HepG2 (cell line): ENCODE measurements at regions not wholly inside any gene's neighbourhood (a gene's known extent, or its start where the extent isn't known, plus 50 kb on each side); places are given as distances from the start of the nearest gene placed in this dataset.

Experiments used
- ATAC-seq: fragments of 200-7000 bp; cut with Tn5 transposase; 3 replicates; pipeline ENCODE4 v1.9.1; 2020; ENCODE audit warnings: mild to moderate bottlenecking, moderate library complexity
- BruUV-seq: library from RNA; stranded (reverse); fragments of 400-500 nt; replicated peaks from 2 replicates; lab custom pipeline; 2021; lab: Mats Ljungman, UMichigan
- CTCF ChIA-PET: fragments of 300-600 bp; formaldehyde crosslinking; extraction: SDS; loops from one replicate; lab custom pipeline; 2021; ENCODE audit warnings: low total read pairs, inconsistent platforms, low intra/inter-chr PET ratio; lab: Yijun Ruan, JAX
- POLR2A ChIA-PET: fragments of 350-600 bp; sonication (Branson Sonifier 250); formaldehyde crosslinking; loops from one replicate; lab custom pipeline; 2020; ENCODE audit warnings: antibody characterized with exemption, inconsistent platforms; lab: Yijun Ruan, JAX
- DNase-seq: peaks from one replicate; pipeline ENCODE4 v3.0.0-alpha.2; 2015; ENCODE audit warnings: low spot score
- FAIRE-seq: peaks from 3 replicates; lab custom pipeline; 2011; peaks lifted over from hg19 to GRCh38; lab: Jason Lieb, UNC
- H2AFZ ChIP-seq: one replicate; pipeline ENCODE4 v1.6.1; 2011; ENCODE audit warnings: low read length, inconsistent platforms
- H3K27ac ChIP-seq: fragments of 300-600 bp; 3 replicates; pipeline ENCODE4 v1.8.0; 2011; ENCODE audit warnings: mixed run types, mild to moderate bottlenecking, mixed read lengths, low read length, inconsistent platforms; ENCODE audit not compliant: insufficient read depth; ENCODE audit errors: extremely low read length
- H3K27me3 ChIP-seq, 2 experiments: fragments of 200-600 bp in 1 of 2; 2 replicates in 1 of 2; 3 replicates in 1 of 2; pipeline versions ENCODE4 v1.6.0 to v1.8.0; 2011; ENCODE audit warnings: low read length in 2 of 2, mild to moderate bottlenecking in 2 of 2, moderate library complexity in 2 of 2, inconsistent platforms in 1 of 2; ENCODE audit not compliant: insufficient read depth in 2 of 2, control insufficient read depth in 1 of 2
- H3K36me3 ChIP-seq, 2 experiments: fragments of 200-600 bp in 1 of 2; replicated peaks in 1 of 2; 2 replicates in 1 of 2; 3 replicates in 1 of 2; pipeline versions ENCODE4 v1.5.1 to v1.8.0; 2011; ENCODE audit warnings: low read length in 2 of 2, inconsistent platforms in 1 of 2; ENCODE audit not compliant: insufficient read depth in 2 of 2, control insufficient read depth in 1 of 2
- H3K4me1 ChIP-seq: 2 replicates; pipeline ENCODE4 v1.5.1; 2012; ENCODE audit warnings: low read length, inconsistent platforms; ENCODE audit not compliant: insufficient read depth
- H3K4me2 ChIP-seq: 2 replicates; pipeline ENCODE4 v1.6.0; 2011; ENCODE audit warnings: low read depth, low read length, inconsistent platforms
- H3K4me3 ChIP-seq, 3 experiments: fragments of 200-600 bp in 1 of 3; sonication (generic), shearing (Covaris generic) in 1 of 3; replicated peaks in 1 of 3; 2 replicates each; pipeline ENCODE4 v1.5.1; 2011 to 2016; ENCODE audit warnings: low read length in 3 of 3, inconsistent platforms in 2 of 3, low read depth in 2 of 3, mild to moderate bottlenecking in 2 of 3, control low read depth in 1 of 3, mixed read lengths in 1 of 3; ENCODE audit not compliant: insufficient read depth in 1 of 3
- H3K79me2 ChIP-seq: one replicate; pipeline ENCODE4 v1.6.1; 2011; ENCODE audit warnings: low read length, inconsistent platforms; ENCODE audit not compliant: insufficient read depth
- H3K9ac ChIP-seq: 2 replicates; pipeline ENCODE4 v1.6.0; 2011; ENCODE audit warnings: mild to moderate bottlenecking, low read depth, low read length, inconsistent platforms; ENCODE audit not compliant: insufficient read depth
- H3K9me3 ChIP-seq: 2 replicates; pipeline ENCODE4 v1.5.1; 2012; ENCODE audit warnings: mild to moderate bottlenecking, low read length
- H4K20me1 ChIP-seq: 2 replicates; pipeline ENCODE4 v1.6.0; 2011; ENCODE audit warnings: inconsistent platforms, mild to moderate bottlenecking, low read length, moderate library complexity; ENCODE audit not compliant: insufficient read depth
- CBFB ChIP-seq: sonication (generic); formaldehyde crosslinking; IDR thresholded peaks from 2 replicates; pipeline ENCODE4 v1.4.0; 2020; ENCODE audit warnings: missing genetic modification reagents
- SMC3 ChIP-seq: IDR thresholded peaks from 2 replicates; pipeline ENCODE4 v1.6.1; 2011; ENCODE audit warnings: low read length, improper control_type of control experiment
- SOX13 ChIP-seq, 3 experiments: fragments of 450-650 bp in 1 of 3; sonication (generic) in 1 of 3; formaldehyde crosslinking in 1 of 3; IDR thresholded peaks in 2 of 3; conservative IDR thresholded peaks in 1 of 3; 2 replicates each; pipeline versions ENCODE4 v1.5.0 to v1.6.1; 2016 to 2020; ENCODE audit warnings: antibody characterized with exemption in 1 of 3, mild to moderate bottlenecking in 1 of 3, missing compliant biosample characterization in 1 of 3, missing genetic modification reagents in 1 of 3, moderate library complexity in 1 of 3
- STAG1 ChIP-seq: sonication (generic); formaldehyde crosslinking; IDR thresholded peaks from 2 replicates; pipeline ENCODE4 v1.4.0; 2020; ENCODE audit warnings: missing genetic modification reagents
- ZNF331 ChIP-seq: sonication (generic); formaldehyde crosslinking; IDR thresholded peaks from 2 replicates; pipeline ENCODE4 v1.4.0; 2020; ENCODE audit warnings: missing genetic modification reagents
- WGBS: methylation state at CpG from one replicate; pipeline ENCODE4 v1.1.6; 2017; ENCODE audit warnings: low lambda C conversion rate; 5-methylcytosine and 5-hydroxymethylcytosine counted together
- in situ Hi-C: cut with HindIII; loops from 2 replicates; pipeline ENCODE4 v1.10.0; 2017; ENCODE audit warnings: low pct_unique_long_range_greater_than_20kb; ENCODE audit not compliant: extremely low pct_ligation_motif_present
- intact Hi-C: fragments of 100-400 bp; cut with micrococcal nuclease; formaldehyde crosslinking; loops from one replicate; pipeline ENCODE4 v1.10.0; 2022; ENCODE audit not compliant: unreplicated experiment
- TF ChIP-seq, protein P1 (sequence below): sonication (generic); formaldehyde crosslinking; conservative IDR thresholded peaks from 2 replicates; pipeline ENCODE4 v1.4.0; 2020; ENCODE audit warnings: missing genetic modification reagents
- TF ChIP-seq, protein P2 (sequence below): sonication (generic); formaldehyde crosslinking; IDR thresholded peaks from 2 replicates; pipeline ENCODE4 v1.5.0; 2020; ENCODE audit warnings: mild to moderate bottlenecking, missing genetic modification reagents, moderate library complexity

DNA sequence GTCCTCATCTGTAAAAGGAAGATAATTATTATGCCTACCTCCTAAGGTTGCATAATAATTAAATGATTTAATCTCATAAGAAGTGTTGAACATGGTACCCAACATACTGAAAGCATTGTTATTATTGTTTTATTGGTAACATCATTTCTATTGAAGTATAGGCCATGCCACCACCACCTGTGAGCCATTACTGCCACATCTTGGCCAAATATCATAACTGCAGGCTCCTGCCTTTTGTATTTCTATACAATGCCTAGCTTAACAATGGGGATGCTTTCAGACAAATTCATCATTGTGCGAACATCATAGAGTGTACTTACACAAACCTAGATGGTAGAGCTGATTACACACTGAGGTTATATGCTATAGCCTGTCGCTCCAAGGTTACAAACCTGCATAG is 61.1 kb upstream of the NPSR1 start:
- Histone ChIP-seq H3K9me3 (no peaks in the 10 kb centered on the region), H2AFZ (no peak overlapping the region)
- TF ChIP-seq CBFB (CRISPR knock-in tag) = no peak
- TF ChIP-seq STAG1 (CRISPR knock-in tag) = peak; percentile 68
- TF ChIP-seq ZNF331 (CRISPR knock-in tag) = no peak
- peak; percentile 40 for TF ChIP-seq SMC3
- TF ChIP-seq, protein P1, sequence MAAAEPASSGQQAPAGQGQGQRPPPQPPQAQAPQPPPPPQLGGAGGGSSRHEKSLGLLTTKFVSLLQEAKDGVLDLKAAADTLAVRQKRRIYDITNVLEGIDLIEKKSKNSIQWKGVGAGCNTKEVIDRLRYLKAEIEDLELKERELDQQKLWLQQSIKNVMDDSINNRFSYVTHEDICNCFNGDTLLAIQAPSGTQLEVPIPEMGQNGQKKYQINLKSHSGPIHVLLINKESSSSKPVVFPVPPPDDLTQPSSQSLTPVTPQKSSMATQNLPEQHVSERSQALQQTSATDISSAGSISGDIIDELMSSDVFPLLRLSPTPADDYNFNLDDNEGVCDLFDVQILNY = no peak
- TF ChIP-seq SOX13 (IDR thresholded peaks at IDR 0.05) = no peak
- 0 out of 4 replicates have a peak, but pooled peaks of 1 of the 2 experiments have one; percentile 22 for TF ChIP-seq SOX13 (CRISPR knock-in tag; conservative IDR thresholded peaks at IDR 0.05 in 1 of 2, IDR thresholded peaks at IDR 0.05 in 1 of 2)
- TF ChIP-seq, protein P2, sequence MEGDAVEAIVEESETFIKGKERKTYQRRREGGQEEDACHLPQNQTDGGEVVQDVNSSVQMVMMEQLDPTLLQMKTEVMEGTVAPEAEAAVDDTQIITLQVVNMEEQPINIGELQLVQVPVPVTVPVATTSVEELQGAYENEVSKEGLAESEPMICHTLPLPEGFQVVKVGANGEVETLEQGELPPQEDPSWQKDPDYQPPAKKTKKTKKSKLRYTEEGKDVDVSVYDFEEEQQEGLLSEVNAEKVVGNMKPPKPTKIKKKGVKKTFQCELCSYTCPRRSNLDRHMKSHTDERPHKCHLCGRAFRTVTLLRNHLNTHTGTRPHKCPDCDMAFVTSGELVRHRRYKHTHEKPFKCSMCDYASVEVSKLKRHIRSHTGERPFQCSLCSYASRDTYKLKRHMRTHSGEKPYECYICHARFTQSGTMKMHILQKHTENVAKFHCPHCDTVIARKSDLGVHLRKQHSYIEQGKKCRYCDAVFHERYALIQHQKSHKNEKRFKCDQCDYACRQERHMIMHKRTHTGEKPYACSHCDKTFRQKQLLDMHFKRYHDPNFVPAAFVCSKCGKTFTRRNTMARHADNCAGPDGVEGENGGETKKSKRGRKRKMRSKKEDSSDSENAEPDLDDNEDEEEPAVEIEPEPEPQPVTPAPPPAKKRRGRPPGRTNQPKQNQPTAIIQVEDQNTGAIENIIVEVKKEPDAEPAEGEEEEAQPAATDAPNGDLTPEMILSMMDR (CRISPR knock-in tag) = peak; percentile 58
- TF ChIP-seq, all 625 proteins: peak for 4
- peaks cover 0 to 13% of the 10 kb centered on the region in 2 experiments; a peak in 1 of 5 replicates for H3K36me3 ChIP-seq
- DNase-seq (peak; percentile 15), ATAC-seq (peak; percentile 66), FAIRE-seq (peak; percentile 23)
- H3K27me3 ChIP-seq = no peaks in the 10 kb centered on the region
- intact Hi-C loops (loop anchor here (1.0 kb wide), 1 partner anchor 276 kb away; no protein-coding TSS in a partner anchor), in situ Hi-C loops (loop anchor here (5.0 kb wide), 2 partner anchors 280 to 460 kb away; no protein-coding TSS in a partner anchor)
- no peak overlapping the region for H3K4me3 ChIP-seq
- H3K4me2 ChIP-seq = no peak overlapping the region
- no peaks in the 10 kb centered on the region for H3K4me1 ChIP-seq
- no peak overlapping the region for H3K27ac ChIP-seq
- ChIA-PET CTCF (interaction anchor here (0.7 to 1.4 kb wide), 2 partner anchors 276 to 463 kb away, joined by 3 to 11 read pairs; no protein-coding TSS in a partner anchor), POLR2A (no interaction called here)
- WGBS = 100% methylated on average over 2 of the region's 2 CpGs
- no peaks in the 10 kb centered on the region for H3K79me2 ChIP-seq
- no peaks in the 10 kb centered on the region for H4K20me1 ChIP-seq
- BruUV-seq = no TSS peak
- no peak overlapping the region for H3K9ac ChIP-seq
